ENCODE measurements at regions not wholly inside any gene's neighbourhood (a gene's known extent, or its start where the extent isn't known, plus 50 kb on each side); places are given as distances from the start of the nearest gene placed in this dataset.
"Not testable (repeated sequence)": the region's sequence is repeated elsewhere in the genome, so short reads cannot be mapped to it uniquely, and the experiment has no call there.

DNA sequence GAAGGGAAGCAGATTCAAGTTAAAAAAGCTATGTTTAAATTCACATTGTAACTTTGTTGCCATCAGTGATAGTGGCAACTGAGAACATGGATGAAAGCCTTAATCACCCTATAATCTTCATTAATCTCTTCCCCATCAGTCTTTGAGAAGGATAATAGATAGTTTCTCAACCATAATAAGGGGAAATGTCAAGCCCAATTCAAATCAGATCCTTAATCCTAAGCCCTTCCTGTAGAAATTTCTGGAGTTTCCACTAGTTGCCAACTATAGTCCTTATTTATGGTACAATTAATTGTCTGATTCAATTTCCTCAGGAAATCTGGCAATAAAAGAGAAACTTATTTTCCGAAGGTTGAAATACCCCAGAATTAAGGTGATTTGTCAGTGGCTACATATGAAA lies 431.8 kb downstream of the ZWINT start:
- DNase-seq: no peak

GRCh38 chr10:55899472-55900147 lies 461.4 kb downstream of the ZWINT start:
- not testable (repeated sequence) for DNase-seq

GRCh38 chr10:55897490-55897921 lies 463.6 kb downstream of the ZWINT start:
- no peak for DNase-seq

DNA sequence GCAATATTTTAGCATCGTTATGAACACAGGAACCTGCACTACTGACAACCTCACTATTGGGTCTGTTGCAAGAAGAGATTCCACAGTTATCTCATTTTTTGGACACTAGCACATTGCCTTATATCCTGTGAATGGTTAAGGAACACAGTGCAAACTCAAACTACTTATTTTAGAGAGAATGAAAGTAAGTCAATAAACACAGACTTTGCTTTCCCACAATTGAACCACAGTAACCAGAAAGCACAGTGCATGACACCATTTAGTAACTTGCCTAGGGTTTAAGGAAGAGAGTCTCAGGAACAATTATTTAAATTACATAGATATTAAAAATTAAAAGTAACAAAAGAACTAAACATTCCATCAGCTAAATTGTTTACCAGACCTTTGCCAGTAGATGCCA lies 468.8 kb downstream of the ZWINT start:
- no peak for DNase-seq

DNA sequence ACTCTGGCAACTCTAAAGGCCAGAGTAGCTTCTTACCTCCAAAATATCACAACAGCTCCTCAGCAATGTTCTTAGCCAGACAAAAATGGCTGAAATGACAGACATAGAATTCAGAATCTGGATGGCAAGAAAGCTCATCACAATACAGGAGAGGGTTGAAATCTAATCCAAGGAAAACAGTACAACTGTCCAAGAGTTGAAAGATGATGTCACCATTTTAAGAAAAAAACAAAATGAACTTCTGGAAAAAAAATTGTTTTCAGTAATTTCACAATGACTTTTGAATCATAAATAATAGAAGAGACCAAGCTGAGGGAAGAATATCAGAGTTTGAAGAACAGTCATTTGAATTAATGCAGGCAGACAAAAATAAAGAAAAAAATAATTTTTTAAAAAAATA lies 479.5 kb downstream of the ZWINT start:
- no peak for DNase-seq

GRCh38 chr10:55873485-55873884 lies 487.6 kb downstream of the ZWINT start:
- no peak for DNase-seq

GRCh38 chr10:55870186-55870585 lies 490.9 kb downstream of the ZWINT start:
- DNase-seq: no peak

GRCh38 chr10:55867848-55868247 lies 493.2 kb downstream of the ZWINT start:
- no peak for DNase-seq

DNA sequence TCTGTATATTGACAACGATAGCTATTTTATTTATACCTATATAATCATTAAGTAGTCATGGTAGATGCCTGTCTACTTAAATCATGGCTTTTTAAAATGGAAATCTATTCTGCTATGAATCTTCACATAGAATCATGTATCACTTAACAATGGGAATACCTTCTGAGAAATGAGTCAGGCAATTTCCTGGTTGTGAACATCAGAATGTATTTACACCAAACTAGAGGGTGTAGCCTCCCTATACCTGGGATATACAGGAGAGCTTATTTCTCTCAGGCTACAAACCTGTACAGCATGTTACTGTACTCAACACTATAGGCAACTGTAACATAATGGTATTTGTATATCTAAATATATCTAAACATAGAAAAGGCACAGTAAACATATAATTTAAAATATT lies 502.3 kb downstream of the ZWINT start:
- DNase-seq: no peak

GRCh38 chr10:55852900-55853299 lies 508.2 kb downstream of the ZWINT start:
- no peak for DNase-seq

GRCh38 chr10:55837273-55837672 lies 523.8 kb downstream of the ZWINT start:
- DNase-seq: no peak

GRCh38 chr10:55822096-55822495 lies 539.0 kb downstream of the ZWINT start:
- no peak for DNase-seq

DNA sequence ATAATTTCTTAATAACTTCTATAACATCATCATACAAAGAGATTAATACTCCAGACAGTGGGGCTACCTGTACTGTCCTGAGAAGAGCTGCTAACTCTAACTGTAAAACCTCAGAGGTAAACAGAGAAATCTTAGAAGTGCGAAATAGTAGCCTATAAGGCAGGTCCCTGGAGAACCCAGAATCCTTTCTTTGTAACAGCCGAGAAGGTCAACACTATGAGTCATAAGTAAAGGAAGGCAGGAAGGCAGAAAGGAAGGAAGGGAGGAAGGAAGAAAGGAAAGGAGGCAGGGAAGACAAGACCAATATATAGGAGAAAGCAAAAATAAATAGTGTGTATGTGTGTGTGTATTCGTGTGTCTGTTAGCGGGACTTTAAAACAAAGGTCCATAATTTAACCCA lies 540.6 kb downstream of the ZWINT start:
- no peak for DNase-seq

GRCh38 chr10:55820071-55820470 lies 541.0 kb downstream of the ZWINT start:
- DNase-seq: no peak

- DNase-seq: no peak
These were observed 547.4 kb downstream of the ZWINT start for GRCh38 chr10:55813451-55814170.

DNA sequence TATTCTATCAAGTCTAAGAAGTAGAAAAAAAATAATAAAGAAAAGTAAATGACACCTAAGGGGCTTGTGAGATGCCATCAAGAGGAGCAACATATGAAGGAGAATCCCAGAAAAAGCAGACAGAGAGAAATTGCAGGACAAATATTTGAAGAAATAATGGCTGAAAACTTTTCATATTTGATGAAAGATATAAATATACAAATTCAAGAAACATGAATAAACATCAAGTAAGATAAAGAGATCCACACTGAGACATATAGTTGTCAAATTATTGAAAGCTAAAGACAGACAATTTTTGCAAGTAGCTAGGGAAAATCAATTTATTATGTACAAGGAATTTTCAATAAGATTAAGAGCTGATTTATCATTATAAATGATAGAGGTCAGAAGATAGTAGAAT lies 558.0 kb downstream of the ZWINT start:
- DNase-seq: no peak

- no peak for DNase-seq
These were observed 559.8 kb downstream of the ZWINT start for GRCh38 chr10:55801353-55801661.

- DNase-seq: no peak
These were observed 560.3 kb downstream of the ZWINT start for GRCh38 chr10:55800602-55801352.

DNA sequence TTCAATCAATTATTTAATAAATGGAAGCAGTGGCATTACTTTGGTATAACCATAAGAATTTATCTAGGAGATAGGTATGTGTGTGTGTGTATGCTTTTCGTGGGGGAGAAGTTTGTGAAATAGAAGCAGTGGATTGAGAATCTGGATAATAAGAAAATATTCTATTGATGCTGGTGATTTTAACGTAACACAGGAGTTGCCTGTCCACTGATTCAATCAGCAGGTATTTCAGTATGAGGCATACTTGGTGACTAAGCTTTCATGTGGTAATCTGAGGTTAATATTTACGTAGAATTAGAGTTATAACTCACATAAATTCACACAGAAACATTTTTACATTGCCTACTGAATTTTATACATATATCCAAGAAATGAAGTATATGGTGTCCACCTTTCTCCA lies 568.0 kb downstream of the ZWINT start:
- DNase-seq: no peak

DNA sequence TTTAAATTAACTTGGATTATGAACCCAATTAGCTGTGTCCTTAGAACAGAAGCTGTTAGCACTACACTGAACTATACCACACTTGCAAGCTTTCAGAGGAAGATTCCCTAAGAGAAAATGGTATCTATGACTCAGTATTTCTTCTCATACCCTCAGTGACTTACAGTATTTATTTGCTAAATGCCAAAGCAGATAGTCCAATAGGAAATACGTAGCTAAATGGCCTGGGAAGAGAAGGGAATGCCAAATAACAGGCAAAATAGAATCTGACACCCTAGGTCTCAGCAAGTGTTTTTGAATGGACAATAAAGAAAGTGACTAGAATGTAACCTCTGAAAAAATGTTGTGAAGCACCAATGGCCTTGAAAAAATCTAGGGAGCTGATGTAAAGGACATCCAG lies 570.8 kb downstream of the ZWINT start:
- not testable (repeated sequence) for DNase-seq

- DNase-seq: no peak
These were observed 574.5 kb downstream of the ZWINT start for GRCh38 chr10:55786461-55787050.

- no peak for DNase-seq
These were observed 578.9 kb downstream of the ZWINT start for GRCh38 chr10:55782181-55782580.

Data from anterior cingulate cortex (tissue), 58 donors.